CD14-positive monocyte (primary cell): ENCODE measurements at regions not wholly inside any gene's neighbourhood (a gene's known extent, or its start where the extent isn't known, plus 50 kb on each side); places are given as distances from the start of the nearest gene placed in this dataset.
"Not testable (repeated sequence)": the region's sequence is repeated elsewhere in the genome, so short reads cannot be mapped to it uniquely, and the experiment has no call there.

Experiments
- DNase-seq, 3 donors: peaks; one replicate each; pipeline ENCODE4 v3.0.0-alpha.2; 2011 to 2022
- H2AFZ ChIP-seq: 2 replicates; pipeline ENCODE4 v1.6.0; 2012; ENCODE audit warnings: mild to moderate bottlenecking, low read depth, low read length, inconsistent platforms; ENCODE audit not compliant: insufficient read depth, poor library complexity, severe bottlenecking
- H3K27ac ChIP-seq, 2 donors: 1 replicate in 1 of 2; 2 replicates in 1 of 2; pipeline ENCODE4 v1.5.1; 2012 to 2013; ENCODE audit warnings: low read length in 2 of 2, control low read depth in 1 of 2, inconsistent platforms in 1 of 2, low read depth in 1 of 2, mild to moderate bottlenecking in 1 of 2
- H3K27me3 ChIP-seq, 2 donors: one replicate each; pipeline versions ENCODE4 v1.6.0 to v1.6.1; 2011 to 2013; ENCODE audit warnings: low read length in 2 of 2; ENCODE audit not compliant: control insufficient read depth in 2 of 2, insufficient read depth in 2 of 2
- H3K36me3 ChIP-seq, 2 donors: replicated peaks in 1 of 2; 1 replicate in 1 of 2; 2 replicates in 1 of 2; pipeline versions ENCODE4 v1.5.1 to v1.6.1; 2012 to 2013; ENCODE audit warnings: low read length in 2 of 2, control low read depth in 1 of 2, inconsistent platforms in 1 of 2, mild to moderate bottlenecking in 1 of 2; ENCODE audit not compliant: insufficient read depth in 2 of 2, control insufficient read depth in 1 of 2
- H3K4me1 ChIP-seq, 2 donors: 1 replicate in 1 of 2; 2 replicates in 1 of 2; pipeline versions ENCODE4 v1.5.1 to v1.6.1; 2012 to 2013; ENCODE audit warnings: low read length in 2 of 2, control low read depth in 1 of 2, inconsistent platforms in 1 of 2, mild to moderate bottlenecking in 1 of 2, moderate library complexity in 1 of 2; ENCODE audit not compliant: insufficient read depth in 2 of 2, control insufficient read depth in 1 of 2
- H3K4me2 ChIP-seq: replicated peaks from 2 replicates; pipeline ENCODE3; 2012; ENCODE audit warnings: low read length, moderate library complexity, mild to moderate bottlenecking; ENCODE audit not compliant: poor library complexity, severe bottlenecking; ENCODE audit errors: extremely low read depth
- H3K4me3 ChIP-seq, 3 experiments: fragments of 200-600 bp in 1 of 3; sonication (generic) in 1 of 3; replicated peaks in 1 of 3; 1 replicate in 2 of 3; 2 replicates in 1 of 3; pipeline ENCODE4 v1.5.1; 2011 to 2013; ENCODE audit warnings: low read length in 3 of 3, mild to moderate bottlenecking in 3 of 3, control low read depth in 2 of 3, low read depth in 2 of 3, inconsistent platforms in 1 of 3, moderate library complexity in 1 of 3
- H3K79me2 ChIP-seq: 2 replicates; pipeline ENCODE4 v1.6.0; 2012; ENCODE audit warnings: mild to moderate bottlenecking, control low read depth, inconsistent platforms, low read length, moderate library complexity; ENCODE audit not compliant: insufficient read depth
- H3K9ac ChIP-seq: 2 replicates; pipeline ENCODE4 v1.6.0; 2017; ENCODE audit warnings: low read length, mild to moderate bottlenecking; ENCODE audit not compliant: insufficient read depth, poor library complexity, severe bottlenecking
- H3K9me3 ChIP-seq, 2 donors: replicated peaks in 1 of 2; 1 replicate in 1 of 2; 2 replicates in 1 of 2; pipeline versions ENCODE4 v1.5.1 to v1.6.1; 2012 to 2013; ENCODE audit warnings: low read length in 2 of 2, control low read depth in 1 of 2; ENCODE audit not compliant: control insufficient read depth in 1 of 2, insufficient read depth in 1 of 2
- H4K20me1 ChIP-seq: 2 replicates; pipeline ENCODE4 v1.6.0; 2012; ENCODE audit warnings: mild to moderate bottlenecking, low read length, control low read depth, moderate library complexity; ENCODE audit not compliant: insufficient read depth
- H3K27ac Mint-ChIP-seq, 7 donors: one replicate each; pipeline ENCODE4 v1.8.0; 2020; ENCODE audit warnings: mild to moderate bottlenecking in 7 of 7, mixed read lengths in 7 of 7, moderate library complexity in 6 of 7, inconsistent platforms in 2 of 7
- H3K27me3 Mint-ChIP-seq, 3 donors: one replicate each; pipeline ENCODE4 v1.8.0; 2021 to 2022; ENCODE audit warnings: low read depth in 3 of 3, mild to moderate bottlenecking in 3 of 3, mixed read lengths in 3 of 3, moderate library complexity in 3 of 3, inconsistent platforms in 1 of 3
- H3K36me3 Mint-ChIP-seq, 2 donors: one replicate each; pipeline ENCODE4 v1.8.0; 2020; ENCODE audit warnings: mixed read lengths in 2 of 2, inconsistent platforms in 1 of 2, mild to moderate bottlenecking in 1 of 2
- H3K4me1 Mint-ChIP-seq: one replicate; pipeline ENCODE4 v1.8.0; 2020; ENCODE audit warnings: mild to moderate bottlenecking, mixed read lengths
- H3K4me3 Mint-ChIP-seq, 2 donors: one replicate each; pipeline ENCODE4 v1.8.0; 2020; ENCODE audit warnings: mild to moderate bottlenecking in 2 of 2, mixed read lengths in 2 of 2, moderate library complexity in 1 of 2
- H3K9me3 Mint-ChIP-seq, 7 donors: one replicate each; pipeline ENCODE4 v1.8.0; 2020 to 2022; ENCODE audit warnings: mixed read lengths in 7 of 7, mild to moderate bottlenecking in 6 of 7, moderate library complexity in 6 of 7, inconsistent platforms in 2 of 7
- CTCF ChIP-seq: fragments of 200-600 bp; IDR thresholded peaks from one replicate; pipeline ENCODE4 v1.8.0; 2022; ENCODE audit warnings: antibody characterized with exemption, mild to moderate bottlenecking
- WGBS: methylation state at CpG from one replicate; pipeline ENCODE4 v1.1.5; 2013; ENCODE audit warnings: missing lambda C conversion rate; ENCODE audit not compliant: insufficient coverage; 5-methylcytosine and 5-hydroxymethylcytosine counted together
- intact Hi-C, 2 donors: fragments of 100-400 bp; cut with micrococcal nuclease; formaldehyde crosslinking; loops; one replicate each; pipeline versions ENCODE4 v1.15.0 to v1.15.1; 2023

GRCh38 chr5:154601014-154601413, 123.0 kb upstream of the HAND1 start:
- peaks cover 2 to 15% of the 10 kb centered on the region in 2 donors for H3K27me3 ChIP-seq
- H3K4me1 Mint-ChIP-seq: peaks cover 2% of the 10 kb centered on the region
- DNase-seq: no peak
- H3K36me3 Mint-ChIP-seq: no peaks in the 10 kb centered on the region
- no peak overlapping the region for H2AFZ ChIP-seq
- no peak overlapping the region for H3K4me2 ChIP-seq
- 98% methylated on average over 5 of the region's 7 CpGs for WGBS
- no peaks in the 10 kb centered on the region for H3K36me3 ChIP-seq
- no peak overlapping the region for H3K4me3 Mint-ChIP-seq
- no peak overlapping the region for H3K27ac Mint-ChIP-seq
- H3K4me3 ChIP-seq: no peak overlapping the region
- no peaks in the 10 kb centered on the region for H4K20me1 ChIP-seq
- H3K27ac ChIP-seq: no peak overlapping the region
- no peaks in the 10 kb centered on the region for H3K4me1 ChIP-seq
- intact Hi-C loops: loop anchor here (10.0 kb wide), 2 partner anchors 76 to 106 kb away; no protein-coding TSS in a partner anchor
- H3K9me3 ChIP-seq: no peaks in the 10 kb centered on the region
- H3K9ac ChIP-seq: no peak overlapping the region
- peaks cover 26 to 36% (median 28%) of the 10 kb centered on the region in 3 donors for H3K27me3 Mint-ChIP-seq
- no peaks in the 10 kb centered on the region for H3K79me2 ChIP-seq
- H3K9me3 Mint-ChIP-seq: peaks cover 0 to 1% (median 0%) of the 10 kb centered on the region in 7 donors
- no peak for TF ChIP-seq CTCF

GRCh38 chr5:154598021-154598420, 120.0 kb upstream of the HAND1 start:
- Mint-ChIP-seq H3K27ac (no peak overlapping the region), H3K4me1 (no peaks in the 10 kb centered on the region), H3K27me3 (peaks cover 8 to 20% (median 18%) of the 10 kb centered on the region in 3 donors), H3K9me3 (peaks cover 0 to 1% (median 0%) of the 10 kb centered on the region in 7 donors), H3K36me3 (no peaks in the 10 kb centered on the region), H3K4me3 (no peak overlapping the region)
- 85% methylated on average over 2 of the region's 2 CpGs for WGBS
- H3K27me3 ChIP-seq: no peaks in the 10 kb centered on the region
- H4K20me1 ChIP-seq: no peaks in the 10 kb centered on the region
- no peak overlapping the region for H3K4me3 ChIP-seq
- H3K4me1 ChIP-seq: no peaks in the 10 kb centered on the region
- no peaks in the 10 kb centered on the region for H3K9me3 ChIP-seq
- no peak for TF ChIP-seq CTCF
- DNase-seq: no peak
- no peak overlapping the region for H3K27ac ChIP-seq
- no peak overlapping the region for H3K9ac ChIP-seq
- H3K4me2 ChIP-seq: no peak overlapping the region
- H2AFZ ChIP-seq: no peak overlapping the region
- H3K36me3 ChIP-seq: no peaks in the 10 kb centered on the region
- H3K79me2 ChIP-seq: no peaks in the 10 kb centered on the region
- intact Hi-C loops: no loop called here

- H3K4me3 ChIP-seq, H3K9me3 ChIP-seq, DNase-seq, H2AFZ ChIP-seq, intact Hi-C loops, H3K36me3 ChIP-seq, H3K9ac ChIP-seq, H3K9me3 Mint-ChIP-seq, H3K4me1 ChIP-seq, H3K27me3 ChIP-seq, H3K4me1 Mint-ChIP-seq, H3K27ac Mint-ChIP-seq, H3K4me3 Mint-ChIP-seq, H3K36me3 Mint-ChIP-seq, H3K79me2 ChIP-seq, H3K27ac ChIP-seq, H4K20me1 ChIP-seq, H3K4me2 ChIP-seq: not testable (repeated sequence)
- peaks cover 4 to 15% (median 14%) of the 10 kb centered on the region in 3 donors for H3K27me3 Mint-ChIP-seq
- 71% methylated on average over 1 of the region's 5 CpGs for WGBS
Measured at GRCh38 chr5:154596844-154597243, 118.8 kb upstream of the HAND1 start.
